ENCODE measurements at regions not wholly inside any gene's neighbourhood (a gene's known extent, or its start where the extent isn't known, plus 50 kb on each side); places are given as distances from the start of the nearest gene placed in this dataset.

DNA sequence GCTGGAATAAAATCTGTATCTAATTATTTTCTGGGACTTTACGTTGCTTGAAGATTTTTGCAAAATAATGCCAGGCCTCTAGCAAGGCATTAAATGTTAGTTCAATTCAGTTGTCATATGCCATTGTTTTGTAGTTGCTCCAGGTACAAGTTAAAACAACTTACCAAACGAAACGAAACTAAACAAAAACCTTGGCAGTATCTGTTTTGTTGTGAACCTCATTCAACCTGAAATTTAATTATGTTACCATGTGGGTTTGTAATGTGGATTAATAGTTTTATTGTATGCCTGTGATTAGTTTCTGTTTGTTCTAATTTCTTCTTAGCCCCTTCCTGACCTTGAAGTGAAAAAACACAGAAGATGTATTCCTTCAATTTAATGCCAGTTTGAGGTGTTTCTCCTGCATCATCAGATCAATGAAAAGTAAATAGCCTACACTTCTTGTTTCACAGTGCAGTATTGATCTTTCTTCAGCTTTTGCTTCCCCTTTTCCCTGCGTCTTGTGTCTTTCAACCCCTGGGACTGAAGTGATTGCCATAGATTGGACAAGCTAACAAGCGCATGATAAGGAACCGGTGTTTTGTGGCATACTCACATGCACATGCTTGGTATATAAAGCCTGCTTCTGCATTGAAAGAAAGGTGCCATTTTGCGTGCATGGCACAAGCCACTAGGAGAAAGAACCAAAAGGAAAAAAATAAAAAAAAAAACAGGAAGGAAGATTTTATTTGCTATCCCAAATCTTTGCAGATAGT, 699.0 kb upstream of the ARRDC3 start:
- Histone ChIP-seq H3K4me3 (no peak overlapping the region), H3K9me3 (no peaks in the 10 kb centered on the region), H3K36me3 (no peaks in the 10 kb centered on the region), H3K27ac (no peak overlapping the region), H3K27me3 (replicated peaks in 1 of 7) (no peaks in the 10 kb centered on the region), H3K4me1 (no peaks in the 10 kb centered on the region)
- no peak for TF ChIP-seq POLR2AphosphoS5 (IDR thresholded peaks at IDR 0.05)
- TF ChIP-seq POLR2A (IDR thresholded peaks at IDR 0.05), result no peak
- TF ChIP-seq, protein P1, sequence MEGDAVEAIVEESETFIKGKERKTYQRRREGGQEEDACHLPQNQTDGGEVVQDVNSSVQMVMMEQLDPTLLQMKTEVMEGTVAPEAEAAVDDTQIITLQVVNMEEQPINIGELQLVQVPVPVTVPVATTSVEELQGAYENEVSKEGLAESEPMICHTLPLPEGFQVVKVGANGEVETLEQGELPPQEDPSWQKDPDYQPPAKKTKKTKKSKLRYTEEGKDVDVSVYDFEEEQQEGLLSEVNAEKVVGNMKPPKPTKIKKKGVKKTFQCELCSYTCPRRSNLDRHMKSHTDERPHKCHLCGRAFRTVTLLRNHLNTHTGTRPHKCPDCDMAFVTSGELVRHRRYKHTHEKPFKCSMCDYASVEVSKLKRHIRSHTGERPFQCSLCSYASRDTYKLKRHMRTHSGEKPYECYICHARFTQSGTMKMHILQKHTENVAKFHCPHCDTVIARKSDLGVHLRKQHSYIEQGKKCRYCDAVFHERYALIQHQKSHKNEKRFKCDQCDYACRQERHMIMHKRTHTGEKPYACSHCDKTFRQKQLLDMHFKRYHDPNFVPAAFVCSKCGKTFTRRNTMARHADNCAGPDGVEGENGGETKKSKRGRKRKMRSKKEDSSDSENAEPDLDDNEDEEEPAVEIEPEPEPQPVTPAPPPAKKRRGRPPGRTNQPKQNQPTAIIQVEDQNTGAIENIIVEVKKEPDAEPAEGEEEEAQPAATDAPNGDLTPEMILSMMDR (IDR thresholded peaks at IDR 0.05 in 8 of 11, conservative IDR thresholded peaks at IDR 0.05 in 3 of 11), result no peak
- WGBS, 5 donors, result 79 to 85% (median 81%) methylated on average over 7 of the region's 7 CpGs
- intact Hi-C loops (cut with DNase I; ENCODE audit: low total_unique reads), result no loop called here
- DNase-seq, result no peak

DNA sequence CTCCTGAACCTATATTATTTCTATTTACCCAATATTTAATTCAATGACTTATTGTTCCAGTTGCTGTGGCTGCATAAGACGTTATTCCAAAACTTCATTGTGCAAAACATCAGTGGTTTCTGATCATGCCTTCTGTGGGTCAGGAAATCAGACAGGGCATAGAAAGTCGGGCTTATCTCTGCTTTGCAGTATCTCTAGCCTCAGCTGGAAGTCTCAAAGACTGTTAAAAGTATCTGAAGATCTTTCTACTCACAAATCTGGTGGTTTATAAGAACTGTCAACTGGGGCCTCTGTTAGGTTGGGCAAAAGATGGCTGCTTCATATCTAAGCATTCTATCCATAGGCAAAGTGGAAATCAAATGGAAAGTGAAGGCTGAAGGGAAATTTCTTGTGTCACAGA, 687.7 kb upstream of the ARRDC3 start:
- H3K27ac ChIP-seq, result no peak overlapping the region
- H3K27me3 ChIP-seq (replicated peaks in 1 of 7), result no peaks in the 10 kb centered on the region
- no peaks in the 10 kb centered on the region for H3K36me3 ChIP-seq
- H3K9me3 ChIP-seq, result peaks cover 0 to 20% (median 3%) of the 10 kb centered on the region in 8 donors
- DNase-seq, result no peak
- no peak for TF ChIP-seq POLR2AphosphoS5 (IDR thresholded peaks at IDR 0.05)
- no peak for TF ChIP-seq POLR2A (IDR thresholded peaks at IDR 0.05)
- TF ChIP-seq, protein P1 (IDR thresholded peaks at IDR 0.05 in 8 of 11, conservative IDR thresholded peaks at IDR 0.05 in 3 of 11), result no peak
- H3K4me1 ChIP-seq, result no peaks in the 10 kb centered on the region
- 5 to 21% (median 16%) methylated on average over 2 of the region's 2 CpGs for WGBS, 5 donors
- intact Hi-C loops (cut with DNase I; ENCODE audit: low total_unique reads), result no loop called here
- no peak overlapping the region for H3K4me3 ChIP-seq

DNA sequence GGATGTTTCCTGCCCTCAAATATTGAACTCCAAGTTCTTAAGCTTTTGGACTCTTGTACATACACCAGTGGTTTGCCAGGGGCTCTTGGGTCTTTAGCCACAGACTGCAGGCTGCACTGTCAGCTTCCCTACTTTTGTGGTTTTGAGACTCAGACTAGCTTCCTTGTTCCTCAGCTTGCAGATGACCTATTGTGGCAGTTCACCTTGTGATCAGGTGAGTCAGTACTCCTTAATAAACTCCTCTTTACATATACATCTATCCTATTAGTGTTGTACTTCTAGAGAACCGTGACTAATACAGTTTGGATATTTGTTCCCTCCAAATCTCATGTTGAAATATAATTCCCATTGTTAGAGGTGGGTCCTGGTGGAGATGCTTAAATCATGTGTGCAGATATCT, 681.9 kb upstream of the ARRDC3 start:
- H3K27ac ChIP-seq, result no peak overlapping the region
- DNase-seq, result no peak
- peaks cover 0 to 36% (median 3%) of the 10 kb centered on the region in 8 donors for H3K9me3 ChIP-seq
- H3K4me3 ChIP-seq, result no peak overlapping the region
- H3K36me3 ChIP-seq, result no peaks in the 10 kb centered on the region
- intact Hi-C loops (cut with DNase I; ENCODE audit: low total_unique reads), result no loop called here
- TF ChIP-seq, protein P1 (IDR thresholded peaks at IDR 0.05 in 8 of 11, conservative IDR thresholded peaks at IDR 0.05 in 3 of 11), result no peak
- TF ChIP-seq POLR2A (IDR thresholded peaks at IDR 0.05) (no peak), POLR2AphosphoS5 (IDR thresholded peaks at IDR 0.05) (no peak)
- WGBS, 5 donors, result 63 to 79% (median 71%) methylated on average over 1 of the region's 1 CpG
- H3K4me1 ChIP-seq, result no peaks in the 10 kb centered on the region
- no peaks in the 10 kb centered on the region for H3K27me3 ChIP-seq (replicated peaks in 1 of 7)

DNA sequence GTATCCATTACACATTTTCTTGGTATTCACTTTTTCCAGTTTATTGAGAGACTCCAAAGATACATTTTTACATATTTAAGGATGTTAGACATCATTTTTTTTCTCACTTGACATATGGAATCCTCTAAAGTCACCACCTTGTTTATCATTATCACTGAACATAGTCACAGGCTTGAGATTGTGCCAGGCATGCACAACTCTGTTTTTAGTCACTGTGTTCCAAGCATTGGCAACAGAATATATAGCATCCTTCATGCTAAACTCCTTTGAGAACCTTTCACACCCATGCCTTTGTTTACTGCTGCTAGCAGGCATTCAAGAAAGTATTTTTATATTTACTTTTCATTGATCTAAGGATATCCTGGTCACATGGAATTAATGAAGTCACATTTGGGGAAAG, 668.6 kb upstream of the ARRDC3 start:
- H3K4me3 ChIP-seq, result no peak overlapping the region
- DNase-seq, result no peak
- intact Hi-C loops (cut with DNase I; ENCODE audit: low total_unique reads), result no loop called here
- no peaks in the 10 kb centered on the region for H3K36me3 ChIP-seq
- no peak overlapping the region for H3K27ac ChIP-seq
- H3K27me3 ChIP-seq (replicated peaks in 1 of 7), result no peaks in the 10 kb centered on the region
- TF ChIP-seq POLR2AphosphoS5 (IDR thresholded peaks at IDR 0.05), result no peak
- TF ChIP-seq, protein P1 (IDR thresholded peaks at IDR 0.05 in 8 of 11, conservative IDR thresholded peaks at IDR 0.05 in 3 of 11), result no peak
- no peak for TF ChIP-seq POLR2A (IDR thresholded peaks at IDR 0.05)
- H3K9me3 ChIP-seq, result peaks cover 0 to 10% (median 3%) of the 10 kb centered on the region in 8 donors
- H3K4me1 ChIP-seq, result no peaks in the 10 kb centered on the region

Measured in spleen (tissue), 11 donors.